Right atrium auricular region (tissue), 2 donors: ENCODE measurements at regions not wholly inside any gene's neighbourhood (a gene's known extent, or its start where the extent isn't known, plus 50 kb on each side); places are given as distances from the start of the nearest gene placed in this dataset.

Experiments
- DNase-seq: peaks from one replicate; pipeline ENCODE4 v3.0.0-alpha.2; 2019; ENCODE audit warnings: low spot score
- H3K27ac ChIP-seq, 2 donors: fragments of 200-600 bp; sonication (generic); 1 replicate in 1 of 2; 2 replicates in 1 of 2; pipeline ENCODE4 v1.5.1; 2016 to 2019
- H3K27me3 ChIP-seq, 2 donors: fragments of 200-600 bp; sonication (generic); one replicate each; pipeline versions ENCODE4 v1.5.1 to v1.6.0; 2017 to 2019
- H3K36me3 ChIP-seq: fragments of 200-600 bp; sonication (generic); one replicate; pipeline ENCODE4 v1.5.1; 2016
- H3K4me1 ChIP-seq, 2 donors: fragments of 200-600 bp; sonication (generic); one replicate each; pipeline versions ENCODE4 v1.5.1 to v1.6.0; 2017 to 2019
- H3K4me3 ChIP-seq, 2 donors: fragments of 200-600 bp; sonication (generic); 1 replicate in 1 of 2; 2 replicates in 1 of 2; pipeline ENCODE4 v1.5.1; 2017 to 2019; ENCODE audit warnings: mild to moderate bottlenecking in 1 of 2, moderate library complexity in 1 of 2
- H3K9me3 ChIP-seq, 2 donors: fragments of 200-600 bp; sonication (generic); one replicate each; pipeline ENCODE4 v1.5.1; 2019
- CTCF ChIP-seq, 2 donors: fragments of 200-600 bp; sonication (generic); IDR thresholded peaks; one replicate each; pipeline ENCODE4 v1.5.1; 2019; ENCODE audit warnings: antibody characterized with exemption in 2 of 2

DNA sequence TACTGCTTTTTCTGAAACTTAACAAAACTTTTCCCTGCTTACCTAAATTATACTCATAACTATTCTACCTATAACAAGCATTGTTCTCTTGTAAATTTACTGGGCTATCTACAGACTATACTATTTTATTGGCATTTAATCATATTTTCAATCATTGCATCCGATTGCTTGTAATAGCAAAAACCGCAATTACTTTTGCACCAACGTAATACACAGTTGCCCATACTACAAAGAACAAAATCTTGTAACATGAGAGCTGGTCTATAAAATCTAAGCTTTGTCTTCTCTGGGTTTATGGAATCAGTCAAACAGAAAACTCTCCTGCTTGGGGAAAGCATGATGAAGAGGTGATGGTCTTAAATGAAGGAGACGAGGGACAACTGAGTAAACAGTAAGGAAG is 463.4 kb upstream of the ST6GAL2 start:
- H3K4me3 ChIP-seq = no peak overlapping the region
- H3K36me3 ChIP-seq = no peaks in the 10 kb centered on the region
- H3K27ac ChIP-seq = no peak overlapping the region
- DNase-seq = no peak
- no peaks in the 10 kb centered on the region for H3K27me3 ChIP-seq
- H3K4me1 ChIP-seq = no peaks in the 10 kb centered on the region
- H3K9me3 ChIP-seq = no peaks in the 10 kb centered on the region
- TF ChIP-seq CTCF (IDR thresholded peaks at IDR 0.05) = no peak

DNA sequence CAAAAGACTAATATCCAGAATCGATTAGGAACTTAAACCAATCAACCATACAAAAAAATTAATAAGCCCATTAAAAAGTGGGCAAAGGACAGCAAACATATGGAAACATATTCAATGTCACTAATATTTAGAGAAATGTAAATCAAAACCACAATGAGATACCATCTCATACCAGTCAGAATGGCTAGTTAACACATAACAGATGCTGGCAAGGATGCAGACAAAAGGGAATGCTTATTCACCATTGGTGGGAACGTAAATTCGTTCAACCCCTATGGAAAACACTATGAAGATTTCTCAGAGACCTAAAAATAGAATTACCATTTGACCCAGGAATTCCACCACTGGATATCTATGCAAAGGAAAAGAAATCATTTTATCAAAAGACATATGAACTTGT is 468.2 kb upstream of the ST6GAL2 start:
- no peak for DNase-seq
- H3K4me1 ChIP-seq = no peaks in the 10 kb centered on the region
- H3K27me3 ChIP-seq = no peaks in the 10 kb centered on the region
- H3K36me3 ChIP-seq = no peaks in the 10 kb centered on the region
- H3K27ac ChIP-seq = no peak overlapping the region
- TF ChIP-seq CTCF (IDR thresholded peaks at IDR 0.05) = no peak
- no peak overlapping the region for H3K4me3 ChIP-seq
- no peaks in the 10 kb centered on the region for H3K9me3 ChIP-seq

DNA sequence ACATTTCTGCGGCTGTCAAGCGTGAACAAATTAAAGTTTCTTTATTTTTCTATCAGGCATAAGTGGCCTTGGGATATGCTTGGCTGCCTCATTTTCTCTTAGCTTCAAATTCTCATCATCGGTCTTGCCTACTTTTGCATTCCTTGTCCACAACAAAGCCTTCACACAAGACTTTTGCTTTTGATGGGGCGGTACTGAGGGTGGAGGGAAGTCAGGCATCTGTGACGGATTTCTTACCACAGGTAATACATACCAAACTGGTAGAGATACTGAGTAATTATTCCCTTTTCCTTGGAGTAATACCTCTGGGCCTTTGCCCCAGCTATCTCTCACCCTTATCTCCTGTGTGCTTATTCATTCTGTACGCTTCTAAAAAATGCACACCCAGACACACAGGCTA is 468.3 kb upstream of the RGPD4 start:
- DNase-seq = no peak
- TF ChIP-seq CTCF (IDR thresholded peaks at IDR 0.05) = no peak

GRCh38 chr2:107359021-107359420 is 467.7 kb upstream of the RGPD4 start:
- Histone ChIP-seq H3K27ac (no peak overlapping the region), H3K27me3 (no peaks in the 10 kb centered on the region), H3K4me1 (no peaks in the 10 kb centered on the region), H3K36me3 (no peaks in the 10 kb centered on the region), H3K9me3 (no peaks in the 10 kb centered on the region), H3K4me3 (no peak overlapping the region)
- no peak for DNase-seq
- TF ChIP-seq CTCF (IDR thresholded peaks at IDR 0.05) = no peak

More for the DNA sequence above, 468.3 kb upstream of the RGPD4 start:
- Histone ChIP-seq H3K27ac (no peak overlapping the region), H3K9me3 (no peaks in the 10 kb centered on the region), H3K4me3 (no peak overlapping the region), H3K27me3 (no peaks in the 10 kb centered on the region), H3K4me1 (no peaks in the 10 kb centered on the region), H3K36me3 (no peaks in the 10 kb centered on the region)

DNA sequence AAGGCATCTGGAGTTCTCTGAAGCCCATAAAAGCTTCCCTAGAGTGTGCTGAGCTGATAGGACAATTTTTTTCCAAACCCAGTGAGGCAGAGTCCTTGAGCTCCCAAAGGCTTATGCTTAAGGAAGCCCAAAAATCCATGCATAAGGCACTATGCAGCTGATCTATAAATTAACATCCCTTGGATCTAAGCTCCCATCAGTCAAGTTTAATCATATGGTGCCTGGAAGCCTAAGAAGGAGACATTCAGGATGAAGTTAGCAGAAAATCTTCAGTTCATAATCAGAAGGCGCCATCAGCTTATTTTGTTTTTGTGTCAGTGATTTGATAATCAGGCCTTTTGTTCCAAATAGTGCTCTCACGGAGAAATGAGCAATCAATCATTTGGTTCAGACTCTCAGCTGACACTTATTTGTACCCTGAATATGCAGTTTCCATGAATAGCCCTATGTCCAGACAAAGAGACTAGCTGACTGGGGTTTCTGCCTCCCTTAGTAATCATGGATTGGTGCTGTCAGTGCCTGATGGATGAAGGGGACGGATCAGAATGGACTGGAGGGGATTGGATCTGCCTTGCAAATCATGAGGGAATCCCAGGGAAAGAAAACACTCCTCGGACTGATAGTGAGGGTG is 464.8 kb upstream of the RGPD4 start:
- Histone ChIP-seq H3K27ac (no peak overlapping the region), H3K36me3 (no peaks in the 10 kb centered on the region), H3K4me1 (no peaks in the 10 kb centered on the region), H3K9me3 (no peaks in the 10 kb centered on the region), H3K27me3 (no peaks in the 10 kb centered on the region), H3K4me3 (no peak overlapping the region)
- no peak for DNase-seq
- no peak for TF ChIP-seq CTCF (IDR thresholded peaks at IDR 0.05)

DNA sequence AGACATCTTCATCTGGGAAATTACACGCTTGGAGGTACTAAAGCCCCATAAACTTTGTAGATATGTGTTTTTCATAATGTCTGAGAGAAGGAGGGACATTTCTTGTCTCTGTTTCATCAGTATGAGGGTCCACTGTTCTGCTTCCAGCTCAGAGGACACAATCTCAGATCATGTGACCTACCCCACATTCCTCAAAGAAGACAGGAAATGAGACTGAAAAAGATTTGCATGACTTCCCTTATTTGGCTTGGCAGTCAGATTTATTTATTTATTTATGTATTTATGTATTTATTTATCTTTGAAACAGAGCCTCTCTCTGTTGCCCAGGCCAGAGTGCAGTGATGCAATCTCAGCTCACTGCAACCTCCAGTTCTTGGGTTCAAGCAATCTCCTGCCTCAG is 463.7 kb upstream of the RGPD4 start:
- Histone ChIP-seq H3K36me3 (no peaks in the 10 kb centered on the region), H3K27me3 (no peaks in the 10 kb centered on the region), H3K27ac (no peak overlapping the region), H3K4me3 (no peak overlapping the region), H3K9me3 (no peaks in the 10 kb centered on the region), H3K4me1 (no peaks in the 10 kb centered on the region)
- TF ChIP-seq CTCF (IDR thresholded peaks at IDR 0.05) = no peak
- DNase-seq = no peak
